PFSK-1 (cell line): ENCODE measurements at regions not wholly inside any gene's neighbourhood (a gene's known extent, or its start where the extent isn't known, plus 50 kb on each side); places are given as distances from the start of the nearest gene placed in this dataset.

Experiments used
- FOXP2 ChIP-seq: optimal IDR thresholded peaks from 2 replicates; pipeline ENCODE3; 2011; ENCODE audit warnings: borderline replicate concordance, control low read depth, inconsistent platforms; ENCODE audit not compliant: insufficient read depth; ENCODE audit errors: extremely low read length, extremely low read depth
- POLR2AphosphoS5 ChIP-seq: IDR thresholded peaks from 2 replicates; pipeline ENCODE4 v1.6.1; 2012; ENCODE audit warnings: low read depth, mild to moderate bottlenecking, control low read depth, low read length, moderate library complexity
- REST ChIP-seq, 2 experiments: IDR thresholded peaks; 2 replicates each; pipeline versions ENCODE4 v1.6.1 to v1.8.0; 2011 to 2012; ENCODE audit warnings: low read depth in 2 of 2, low read length in 2 of 2, control low read depth in 1 of 2, inconsistent platforms in 1 of 2, mild to moderate bottlenecking in 1 of 2, moderate library complexity in 1 of 2; ENCODE audit not compliant: insufficient read depth in 1 of 2
- SIN3A ChIP-seq: IDR thresholded peaks from 2 replicates; pipeline ENCODE4 v1.6.1; 2012; ENCODE audit warnings: mild to moderate bottlenecking, low read length, moderate library complexity, borderline replicate concordance; ENCODE audit not compliant: insufficient read depth
- TAF1 ChIP-seq: IDR thresholded peaks from 2 replicates; pipeline ENCODE4 v1.6.1; 2012; ENCODE audit warnings: low read length, control low read depth, borderline replicate concordance; ENCODE audit not compliant: insufficient read depth

- TF ChIP-seq TAF1 = no peak
- no peak for TF ChIP-seq POLR2AphosphoS5
- no peak for TF ChIP-seq SIN3A
- no peak for TF ChIP-seq REST (IDR thresholded peaks at IDR 0.05; ENCODE audit: insufficient read depth in 1 of 2, low read depth in 2 of 2, low read length in 2 of 2)
- no peak for TF ChIP-seq FOXP2
Measured at GRCh38 chr2:67709835-67710234, 312.7 kb downstream of the ETAA1 start.
